H9 (cell line): ENCODE measurements at regions not wholly inside any gene's neighbourhood (a gene's known extent, or its start where the extent isn't known, plus 50 kb on each side); places are given as distances from the start of the nearest gene placed in this dataset.

Source experiments
- DNase-seq: peaks from one replicate; pipeline ENCODE4 v3.0.0-alpha.2; 2017
- H2AFZ ChIP-seq: one replicate; pipeline ENCODE4 v1.6.1; 2013; ENCODE audit warnings: mild to moderate bottlenecking, low read length, control low read depth, moderate library complexity
- H2AK5ac ChIP-seq: 2 replicates; pipeline ENCODE4 v1.6.1; 2013; ENCODE audit warnings: low read length, control low read depth, mixed read lengths; ENCODE audit not compliant: insufficient read length
- H2BK120ac ChIP-seq: one replicate; pipeline ENCODE4 v1.6.1; 2013; ENCODE audit warnings: low read depth, mild to moderate bottlenecking, low read length, control low read depth, inconsistent platforms; ENCODE audit not compliant: poor library complexity, severe bottlenecking
- H2BK12ac ChIP-seq: 2 replicates; pipeline ENCODE4 v1.6.1; 2013; ENCODE audit warnings: low read length, control low read depth, mixed read lengths, low read depth; ENCODE audit not compliant: insufficient read length
- H2BK15ac ChIP-seq: 2 replicates; pipeline ENCODE4 v1.6.1; 2013; ENCODE audit warnings: low read depth, low read length, control low read depth
- H2BK20ac ChIP-seq: one replicate; pipeline ENCODE4 v1.6.1; 2013; ENCODE audit warnings: low read depth, mild to moderate bottlenecking, low read length, control low read depth, inconsistent platforms; ENCODE audit not compliant: poor library complexity, severe bottlenecking
- H2BK5ac ChIP-seq: 2 replicates; pipeline ENCODE4 v1.6.1; 2013; ENCODE audit warnings: low read length, control low read depth, mixed read lengths; ENCODE audit not compliant: insufficient read length
- H3K14ac ChIP-seq: 2 replicates; pipeline ENCODE4 v1.6.1; 2013; ENCODE audit warnings: low read length, control low read depth; ENCODE audit not compliant: insufficient read depth
- H3K18ac ChIP-seq: 2 replicates; pipeline ENCODE4 v1.6.1; 2013; ENCODE audit warnings: low read depth, mild to moderate bottlenecking, mixed read lengths, low read length, control low read depth; ENCODE audit not compliant: insufficient read length
- H3K23ac ChIP-seq: 2 replicates; pipeline ENCODE4 v1.6.1; 2013; ENCODE audit warnings: low read length, control low read depth, mixed read lengths, low read depth; ENCODE audit not compliant: insufficient read length
- H3K23me2 ChIP-seq: 2 replicates; pipeline ENCODE4 v1.6.1; 2013; ENCODE audit warnings: low read depth, mild to moderate bottlenecking, mixed read lengths, low read length, control low read depth; ENCODE audit not compliant: insufficient read length, poor library complexity, severe bottlenecking
- H3K27ac ChIP-seq: 2 replicates; pipeline ENCODE4 v1.5.1; 2013; ENCODE audit warnings: low read length, control low read depth, mixed read lengths, low read depth; ENCODE audit not compliant: insufficient read length
- H3K27me3 ChIP-seq: 2 replicates; pipeline ENCODE4 v1.6.1; 2013; ENCODE audit warnings: low read length, control low read depth, inconsistent platforms; ENCODE audit not compliant: insufficient read depth
- H3K4ac ChIP-seq: 2 replicates; pipeline ENCODE4 v1.6.1; 2013; ENCODE audit warnings: low read depth, mild to moderate bottlenecking, control low read depth, inconsistent platforms, low read length, moderate library complexity
- H3K4me1 ChIP-seq: 2 replicates; pipeline ENCODE4 v1.6.1; 2013; ENCODE audit warnings: low read length, control low read depth, inconsistent platforms; ENCODE audit not compliant: insufficient read depth
- H3K4me2 ChIP-seq: 2 replicates; pipeline ENCODE4 v1.6.1; 2013; ENCODE audit warnings: low read length, control low read depth, mixed read lengths; ENCODE audit not compliant: insufficient read length, insufficient read depth
- H3K56ac ChIP-seq: 2 replicates; pipeline ENCODE4 v1.6.1; 2013; ENCODE audit warnings: low read depth, mild to moderate bottlenecking, mixed read lengths, low read length, control low read depth; ENCODE audit not compliant: insufficient read length
- H3K79me1 ChIP-seq: 2 replicates; pipeline ENCODE4 v1.6.1; 2013; ENCODE audit warnings: low read depth, mild to moderate bottlenecking, moderate library complexity, low read length, control low read depth, inconsistent platforms; ENCODE audit not compliant: insufficient read depth, poor library complexity, severe bottlenecking
- H3K79me2 ChIP-seq: 2 replicates; pipeline ENCODE4 v1.6.1; 2013; ENCODE audit warnings: low read length, control low read depth, inconsistent platforms; ENCODE audit not compliant: insufficient read depth
- H3K9ac ChIP-seq: 2 replicates; pipeline ENCODE4 v1.6.1; 2013; ENCODE audit warnings: low read length, control low read depth, mixed read lengths; ENCODE audit not compliant: insufficient read length; ENCODE audit errors: extremely low read depth
- H3K9me3 ChIP-seq: one replicate; pipeline ENCODE4 v1.6.1; 2013; ENCODE audit warnings: low read depth, low read length, inconsistent platforms; ENCODE audit not compliant: control insufficient read depth
- H3T11ph ChIP-seq: one replicate; pipeline ENCODE4 v1.6.1; 2013; ENCODE audit warnings: mild to moderate bottlenecking, low read length, control low read depth, inconsistent platforms
- H4K20me1 ChIP-seq: one replicate; pipeline ENCODE4 v1.6.1; 2013; ENCODE audit not compliant: control insufficient read depth, insufficient read length, insufficient read depth
- H4K5ac ChIP-seq: 2 replicates; pipeline ENCODE4 v1.6.1; 2013; ENCODE audit warnings: low read depth, mild to moderate bottlenecking, mixed read lengths, low read length, control low read depth; ENCODE audit not compliant: insufficient read length
- H4K8ac ChIP-seq: replicated peaks from 2 replicates; pipeline ENCODE4 v1.6.1; 2013; ENCODE audit warnings: low read length, control low read depth, mixed read lengths, low read depth; ENCODE audit not compliant: insufficient read length
- H4K91ac ChIP-seq: 2 replicates; pipeline ENCODE4 v1.6.1; 2013; ENCODE audit warnings: low read depth, mild to moderate bottlenecking, moderate library complexity, mixed read lengths, low read length, control low read depth; ENCODE audit not compliant: insufficient read length
- H3K27ac Mint-ChIP-seq, 3 experiments: 2 replicates in 2 of 3; 3 replicates in 1 of 3; pipeline ENCODE4 v1.8.0; 2020 to 2021; ENCODE audit warnings: mixed read lengths in 3 of 3, mild to moderate bottlenecking in 1 of 3, moderate library complexity in 1 of 3
- H3K27me3 Mint-ChIP-seq: 2 replicates; pipeline ENCODE4 v1.8.0; 2021; ENCODE audit warnings: low read depth, mild to moderate bottlenecking, moderate library complexity, mixed read lengths
- H3K36me3 Mint-ChIP-seq, 3 experiments: 2 replicates in 2 of 3; 3 replicates in 1 of 3; pipeline ENCODE4 v1.8.0; 2020 to 2021; ENCODE audit warnings: low read depth in 3 of 3, mixed read lengths in 3 of 3; ENCODE audit not compliant: insufficient read depth in 1 of 3
- H3K4me1 Mint-ChIP-seq, 2 experiments: 2 replicates each; pipeline ENCODE4 v1.8.0; 2020; ENCODE audit warnings: mixed read lengths in 2 of 2
- H3K4me3 Mint-ChIP-seq, 2 experiments: 2 replicates in 1 of 2; 3 replicates in 1 of 2; pipeline ENCODE4 v1.8.0; 2020 to 2021; ENCODE audit warnings: mild to moderate bottlenecking in 2 of 2, mixed read lengths in 2 of 2, moderate library complexity in 1 of 2
- H3K9me3 Mint-ChIP-seq, 2 experiments: 2 replicates in 1 of 2; 3 replicates in 1 of 2; pipeline ENCODE4 v1.8.0; 2020; ENCODE audit warnings: mild to moderate bottlenecking in 2 of 2, mixed read lengths in 2 of 2, moderate library complexity in 1 of 2
- WGBS: extraction: QIAGEN DNeasy Blood & Tissue Kit; methylation state at CpG from one replicate; pipeline ENCODE4 v1.1.7; 2013; ENCODE audit warnings: missing lambda C conversion rate, low lambda C conversion rate, mixed read lengths; ENCODE audit not compliant: insufficient read length; ENCODE audit errors: extremely low coverage; 5-methylcytosine and 5-hydroxymethylcytosine counted together
- TF ChIP-seq, protein P1 (sequence below): fragments of 200-600 bp; sonication (generic); conservative IDR thresholded peaks from 3 replicates; pipeline ENCODE4 v1.8.0; 2021; ENCODE audit warnings: antibody characterized with exemption, mild to moderate bottlenecking

DNA sequence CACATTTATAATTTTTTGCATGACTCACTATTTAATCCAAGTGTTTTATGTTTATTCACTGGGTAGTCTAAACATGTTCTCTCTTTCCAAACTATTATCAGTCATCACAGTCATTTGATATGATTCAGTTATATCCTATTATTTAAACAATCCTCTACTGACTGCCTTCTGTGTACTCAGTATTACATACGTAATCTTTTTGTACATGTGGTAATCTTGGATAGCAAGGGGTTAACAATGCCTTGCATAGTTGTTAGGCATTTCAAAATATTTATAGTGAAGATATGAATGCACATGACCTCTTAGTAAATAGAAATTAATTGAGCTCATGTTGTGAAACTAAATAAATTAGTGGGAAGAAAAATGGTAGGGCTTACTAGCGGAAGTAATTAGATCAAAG lies 379.4 kb upstream of the KIAA1217 start:
- H2AFZ ChIP-seq = no peak overlapping the region
- no peak overlapping the region for H3K18ac ChIP-seq
- H3K27ac ChIP-seq = no peak overlapping the region
- no peaks in the 10 kb centered on the region for H3K23me2 ChIP-seq
- H3T11ph ChIP-seq = no peak overlapping the region
- H4K8ac ChIP-seq = no peak overlapping the region
- H3K14ac ChIP-seq = no peak overlapping the region
- no peaks in the 10 kb centered on the region for H3K4me1 ChIP-seq
- Mint-ChIP-seq H3K27me3 (peaks cover 2% of the 10 kb centered on the region), H3K36me3 (no peaks in the 10 kb centered on the region), H3K27ac (no peak overlapping the region), H3K9me3 (no peaks in the 10 kb centered on the region), H3K4me1 (no peaks in the 10 kb centered on the region), H3K4me3 (no peak overlapping the region)
- no peak overlapping the region for H4K5ac ChIP-seq
- no peaks in the 10 kb centered on the region for H3K27me3 ChIP-seq
- WGBS = no CpG with 5 or more reads among the region's 2 CpGs
- no peaks in the 10 kb centered on the region for H3K79me2 ChIP-seq
- H4K20me1 ChIP-seq = no peaks in the 10 kb centered on the region
- no peak overlapping the region for H3K9ac ChIP-seq
- no peak overlapping the region for H2BK120ac ChIP-seq
- no peak overlapping the region for H3K56ac ChIP-seq
- DNase-seq = no peak
- no peak overlapping the region for H2AK5ac ChIP-seq
- H2BK5ac ChIP-seq = no peak overlapping the region
- no peak overlapping the region for H3K4ac ChIP-seq
- H2BK20ac ChIP-seq = no peak overlapping the region
- no peak overlapping the region for H2BK15ac ChIP-seq
- no peaks in the 10 kb centered on the region for H3K9me3 ChIP-seq
- H4K91ac ChIP-seq = no peak overlapping the region
- H2BK12ac ChIP-seq = no peak overlapping the region
- TF ChIP-seq, protein P1, sequence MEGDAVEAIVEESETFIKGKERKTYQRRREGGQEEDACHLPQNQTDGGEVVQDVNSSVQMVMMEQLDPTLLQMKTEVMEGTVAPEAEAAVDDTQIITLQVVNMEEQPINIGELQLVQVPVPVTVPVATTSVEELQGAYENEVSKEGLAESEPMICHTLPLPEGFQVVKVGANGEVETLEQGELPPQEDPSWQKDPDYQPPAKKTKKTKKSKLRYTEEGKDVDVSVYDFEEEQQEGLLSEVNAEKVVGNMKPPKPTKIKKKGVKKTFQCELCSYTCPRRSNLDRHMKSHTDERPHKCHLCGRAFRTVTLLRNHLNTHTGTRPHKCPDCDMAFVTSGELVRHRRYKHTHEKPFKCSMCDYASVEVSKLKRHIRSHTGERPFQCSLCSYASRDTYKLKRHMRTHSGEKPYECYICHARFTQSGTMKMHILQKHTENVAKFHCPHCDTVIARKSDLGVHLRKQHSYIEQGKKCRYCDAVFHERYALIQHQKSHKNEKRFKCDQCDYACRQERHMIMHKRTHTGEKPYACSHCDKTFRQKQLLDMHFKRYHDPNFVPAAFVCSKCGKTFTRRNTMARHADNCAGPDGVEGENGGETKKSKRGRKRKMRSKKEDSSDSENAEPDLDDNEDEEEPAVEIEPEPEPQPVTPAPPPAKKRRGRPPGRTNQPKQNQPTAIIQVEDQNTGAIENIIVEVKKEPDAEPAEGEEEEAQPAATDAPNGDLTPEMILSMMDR = no peak
- H3K79me1 ChIP-seq = no peaks in the 10 kb centered on the region
- H3K23ac ChIP-seq = no peak overlapping the region
- no peak overlapping the region for H3K4me2 ChIP-seq
